K562 (cell line): ENCODE measurements at regions not wholly inside any gene's neighbourhood (a gene's known extent, or its start where the extent isn't known, plus 50 kb on each side); places are given as distances from the start of the nearest gene placed in this dataset.

Source experiments
- ATAC-seq: fragments of 200-7000 bp; cut with Tn5 transposase; 3 replicates; pipeline ENCODE4 v1.9.1; 2020; ENCODE audit warnings: moderate library complexity
- BruUV-seq: library from RNA; stranded (reverse); fragments of 400-500 nt; replicated peaks from 2 replicates; lab custom pipeline; 2021; lab: Mats Ljungman, UMichigan
- CTCF ChIA-PET: fragments of 300-600 bp; formaldehyde crosslinking; extraction: SDS; loops from one replicate; lab custom pipeline; 2021; ENCODE audit warnings: low intra/inter-chr PET ratio; lab: Yijun Ruan, JAX
- POLR2A ChIA-PET: fragments of 300-600, 350-650 bp; sonication (Branson Sonifier 250); formaldehyde crosslinking; extraction: SDS; loops from one replicate; lab custom pipeline; 2021; ENCODE audit warnings: antibody characterized with exemption, inconsistent platforms; lab: Yijun Ruan, JAX
- DNase-seq, 4 experiments: peaks; one replicate each; pipeline versions ENCODE4 v3.0.0 to v3.0.0-alpha.2; 2011 to 2018; ENCODE audit warnings: low spot score in 3 of 4, mixed read lengths in 3 of 4; ENCODE audit errors: extremely low read depth in 1 of 4
- FAIRE-seq: peaks from 2 replicates; lab custom pipeline; 2011; peaks lifted over from hg19 to GRCh38; lab: Jason Lieb, UNC
- H2AFZ ChIP-seq: 2 replicates; pipeline ENCODE4 v1.6.0; 2011; ENCODE audit warnings: low read depth, low read length, control low read depth, inconsistent platforms
- H3K27ac ChIP-seq: fragments of 200-600 bp; 3 replicates; pipeline ENCODE4 v1.8.0; 2011; ENCODE audit warnings: low read depth, mild to moderate bottlenecking, control low read depth, inconsistent platforms, low read length, moderate library complexity, mixed read lengths; ENCODE audit errors: extremely low read depth
- H3K27me3 ChIP-seq, 2 experiments: fragments of 300-600 bp in 1 of 2; 2 replicates in 1 of 2; 3 replicates in 1 of 2; pipeline versions ENCODE4 v1.6.0 to v1.8.0; 2011; ENCODE audit warnings: inconsistent platforms in 2 of 2, low read length in 2 of 2, mild to moderate bottlenecking in 1 of 2, mixed read lengths in 1 of 2, moderate library complexity in 1 of 2; ENCODE audit not compliant: control insufficient read depth in 2 of 2, insufficient read depth in 2 of 2
- H3K36me3 ChIP-seq: fragments of 300-600 bp; 3 replicates; pipeline ENCODE4 v1.8.0; 2011; ENCODE audit warnings: mild to moderate bottlenecking, low read length, inconsistent platforms; ENCODE audit not compliant: control insufficient read depth, insufficient read depth
- H3K4me1 ChIP-seq, 2 experiments: fragments of 200-600 bp in 1 of 2; replicated peaks in 1 of 2; 2 replicates in 1 of 2; 3 replicates in 1 of 2; pipeline versions ENCODE4 v1.5.1 to v1.8.0; 2011; ENCODE audit warnings: inconsistent platforms in 2 of 2, low read length in 2 of 2, mild to moderate bottlenecking in 1 of 2, mixed read lengths in 1 of 2, moderate library complexity in 1 of 2; ENCODE audit not compliant: control insufficient read depth in 2 of 2, insufficient read depth in 2 of 2
- H3K4me2 ChIP-seq: 2 replicates; pipeline ENCODE4 v1.6.1; 2011; ENCODE audit warnings: low read length, control low read depth, inconsistent platforms, mixed read lengths; ENCODE audit not compliant: insufficient read depth
- H3K4me3 ChIP-seq: fragments of 200-600 bp; sonication (generic), shearing (Covaris generic); 2 replicates; pipeline ENCODE4 v1.5.1; 2016; ENCODE audit warnings: control low read depth, inconsistent platforms
- H3K79me2 ChIP-seq: fragments of 200-600 bp; 3 replicates; pipeline ENCODE4 v1.8.0; 2011; ENCODE audit warnings: low read length, inconsistent platforms; ENCODE audit not compliant: control insufficient read depth, insufficient read depth
- H3K9ac ChIP-seq, 2 experiments: 2 replicates each; pipeline versions ENCODE4 v1.6.0 to v1.6.1; 2011; ENCODE audit warnings: low read depth in 2 of 2, low read length in 2 of 2, control low read depth in 1 of 2, inconsistent platforms in 1 of 2, mild to moderate bottlenecking in 1 of 2, mixed read lengths in 1 of 2; ENCODE audit not compliant: insufficient read depth in 1 of 2
- H3K9me1 ChIP-seq: one replicate; pipeline ENCODE4 v1.6.0; 2011; ENCODE audit warnings: inconsistent platforms, mild to moderate bottlenecking, low read length, moderate library complexity; ENCODE audit not compliant: control insufficient read depth, insufficient read depth
- H3K9me3 ChIP-seq: replicated peaks from 2 replicates; pipeline ENCODE4 v1.5.1; 2011; ENCODE audit warnings: low read depth, low read length, inconsistent platforms; ENCODE audit not compliant: control insufficient read depth, insufficient read depth
- H4K20me1 ChIP-seq: replicated peaks from 2 replicates; pipeline ENCODE4 v1.6.1; 2011; ENCODE audit warnings: low read length, inconsistent platforms, mixed read lengths; ENCODE audit not compliant: control insufficient read depth, insufficient read depth
- ATF3 ChIP-seq, 2 experiments: fragments of 450-650 bp in 1 of 2; sonication (generic) in 1 of 2; formaldehyde crosslinking in 1 of 2; IDR thresholded peaks in 1 of 2; conservative IDR thresholded peaks in 1 of 2; 2 replicates each; pipeline versions ENCODE4 v1.6.1 to v1.8.1; 2016 to 2023; ENCODE audit warnings: mild to moderate bottlenecking in 2 of 2, moderate library complexity in 2 of 2, inconsistent platforms in 1 of 2, missing genetic modification reagents in 1 of 2
- ATF6 ChIP-seq: sonication (generic); formaldehyde crosslinking; IDR thresholded peaks from 2 replicates; pipeline ENCODE4 v1.4.0; 2020; ENCODE audit warnings: mild to moderate bottlenecking, missing genetic modification reagents
- BCLAF1 ChIP-seq, 2 experiments: fragments of 450-650 bp in 1 of 2; IDR thresholded peaks; 2 replicates each; pipeline ENCODE4 v1.6.1; 2011 to 2017; ENCODE audit warnings: low read depth in 2 of 2, antibody characterized with exemption in 1 of 2, borderline replicate concordance in 1 of 2, low read length in 1 of 2, mild to moderate bottlenecking in 1 of 2, mixed read lengths in 1 of 2; ENCODE audit not compliant: control insufficient read depth in 1 of 2
- BCOR ChIP-seq: fragments of 450-650 bp; IDR thresholded peaks from 2 replicates; pipeline ENCODE4 v1.6.1; 2016
- CREB1 ChIP-seq, 2 experiments: sonication (generic) in 1 of 2; formaldehyde crosslinking in 1 of 2; IDR thresholded peaks; 2 replicates each; pipeline versions ENCODE4 v1.6.1 to v1.8.0; 2012 to 2022; ENCODE audit warnings: inconsistent platforms in 1 of 2, mild to moderate bottlenecking in 1 of 2, missing genetic modification reagents in 1 of 2, moderate library complexity in 1 of 2
- IFI16 ChIP-seq: fragments of 250-450 bp; sonication (Bioruptor Pico); IDR thresholded peaks from 2 replicates; pipeline ENCODE4 v2.1.2; 2022; ENCODE audit warnings: mild to moderate bottlenecking, inconsistent platforms
- MCM2 ChIP-seq: fragments of 450-650 bp; IDR thresholded peaks from 2 replicates; pipeline ENCODE4 v1.6.1; 2017; ENCODE audit warnings: low read depth, mild to moderate bottlenecking
- POLR2AphosphoS5 ChIP-seq: IDR thresholded peaks from 2 replicates; pipeline ENCODE4 v1.6.1; 2011; ENCODE audit warnings: mild to moderate bottlenecking, low read depth, low read length, moderate library complexity; ENCODE audit not compliant: control insufficient read depth, insufficient read depth
- PTRF ChIP-seq: fragments of 450-650 bp; IDR thresholded peaks from 2 replicates; pipeline ENCODE4 v1.6.1; 2016; ENCODE audit warnings: mild to moderate bottlenecking, missing genetic modification characterization, missing compliant biosample characterization
- SMC3 ChIP-seq: conservative IDR thresholded peaks from 2 replicates; pipeline ENCODE4 v1.6.1; 2011; ENCODE audit warnings: low read depth, low read length, improper control_type of control experiment; ENCODE audit not compliant: insufficient read depth
- TCF3 ChIP-seq: sonication (generic); formaldehyde crosslinking; IDR thresholded peaks from 2 replicates; pipeline ENCODE4 v1.4.0; 2020; ENCODE audit warnings: mild to moderate bottlenecking, missing genetic modification reagents
- ZNF41 ChIP-seq: fragments of 250-450 bp; sonication (Bioruptor Pico); conservative IDR thresholded peaks from 2 replicates; pipeline ENCODE4 v1.4.0; 2020; ENCODE audit warnings: mild to moderate bottlenecking
- ZNF551 ChIP-seq: fragments of 250-450 bp; sonication (Bioruptor Pico); IDR thresholded peaks from 2 replicates; pipeline ENCODE4 v1.5.0; 2021; ENCODE audit warnings: mild to moderate bottlenecking, moderate library complexity
- WGBS: fragments of 100-300 bp; shearing (Covaris generic); methylation state at CpG from one replicate; pipeline ENCODE4 v1.1.6; 2016; ENCODE audit warnings: low coverage, mixed read lengths; ENCODE audit not compliant: insufficient coverage; ENCODE audit errors: missing lambda C conversion rate; 5-methylcytosine and 5-hydroxymethylcytosine counted together
- in situ Hi-C: fragments of 300-500 bp; cut with MboI; formaldehyde crosslinking; loops from 4 replicates; pipeline ENCODE4 v1.15.0; 2018; ENCODE audit warnings: inconsistent platforms, mixed read lengths
- intact Hi-C: fragments of 100-400 bp; cut with micrococcal nuclease; formaldehyde crosslinking; loops from 2 replicates; pipeline ENCODE4 v1.14.2; 2022

- TF ChIP-seq ATF6 (CRISPR knock-in tag) (no peak), CREB1 (IDR thresholded peaks at IDR 0.05) (no peak), CREB1 (CRISPR knock-in tag; IDR thresholded peaks at IDR 0.05) (no peak), TCF3 (no peak), ATF3 (IDR thresholded peaks at IDR 0.05) (no peak), ATF3 (CRISPR knock-in tag; conservative IDR thresholded peaks at IDR 0.05) (no peak), PTRF (tag) (no peak), BCOR (no peak), SMC3 (no peak)
Measured at GRCh38 chr21:35119501-35120047, 70.5 kb upstream of the RUNX1 start (continued).

GRCh38 chr21:35116777-35117176, 67.7 kb upstream of the RUNX1 start:
- intact Hi-C loops (no loop called here), in situ Hi-C loops (no loop called here)
- no peak overlapping the region for H3K4me3 ChIP-seq
- ATAC-seq: no peak
- no peak overlapping the region for H3K9ac ChIP-seq
- ChIA-PET POLR2A (no interaction called here), CTCF (no interaction called here)
- no peaks in the 10 kb centered on the region for H3K36me3 ChIP-seq
- peaks cover 5 to 23% of the 10 kb centered on the region in 2 experiments; a peak in 4 of 5 replicates for H3K4me1 ChIP-seq
- H3K4me2 ChIP-seq: no peak overlapping the region
- no peak for FAIRE-seq
- H4K20me1 ChIP-seq: no peaks in the 10 kb centered on the region
- 72% methylated on average over 2 of the region's 2 CpGs for WGBS
- H3K9me3 ChIP-seq: 0 out of 2 replicates have a peak, but pooled peaks cover 4% of the 10 kb centered on the region
- H3K9me1 ChIP-seq: no peaks in the 10 kb centered on the region
- no peak for DNase-seq
- H3K27ac ChIP-seq: no peak overlapping the region
- H2AFZ ChIP-seq: no peak overlapping the region
- no peaks in the 10 kb centered on the region for H3K27me3 ChIP-seq
- no TSS peak for BruUV-seq
- H3K79me2 ChIP-seq: no peaks in the 10 kb centered on the region
- TF ChIP-seq BCLAF1 (IDR thresholded peaks at IDR 0.05; ENCODE audit: borderline replicate concordance in 1 of 2, control insufficient read depth in 1 of 2, low read depth in 2 of 2, low read length in 1 of 2) (no peak), ZNF41 (CRISPR knock-in tag) (no peak), ZNF551 (CRISPR knock-in tag) (no peak), IFI16 (no peak), BCOR (no peak), MCM2 (no peak), POLR2AphosphoS5 (no peak)
